Transverse colon (tissue), 4 donors: ENCODE measurements at regions not wholly inside any gene's neighbourhood (a gene's known extent, or its start where the extent isn't known, plus 50 kb on each side); places are given as distances from the start of the nearest gene placed in this dataset.

Source experiments
- CTCF ChIP-seq, 5 experiments: fragments of 200-600 bp in 3 of 5; fragments of 450-650 bp in 2 of 5; sonication (generic) in 3 of 5; IDR thresholded peaks; 1 replicate in 2 of 5; 2 replicates in 3 of 5; pipeline ENCODE4 v1.5.1; 2016 to 2017; ENCODE audit warnings: antibody characterized with exemption in 5 of 5, inconsistent platforms in 3 of 5, mild to moderate bottlenecking in 2 of 5, moderate library complexity in 1 of 5
- POLR2A ChIP-seq: fragments of 450-650 bp; IDR thresholded peaks from one replicate; pipeline ENCODE4 v1.6.1; 2016; ENCODE audit warnings: antibody characterized with exemption, mild to moderate bottlenecking, moderate library complexity
- POLR2AphosphoS5 ChIP-seq, 3 donors: sonication (generic); formaldehyde crosslinking; IDR thresholded peaks; one replicate each; pipeline ENCODE4 v1.6.1; 2016; ENCODE audit warnings: antibody characterized with exemption in 3 of 3

- TF ChIP-seq POLR2AphosphoS5 (IDR thresholded peaks at IDR 0.05) (no peak), CTCF (IDR thresholded peaks at IDR 0.05) (no peak), POLR2A (no peak)
Observed at GRCh38 chr5:173474881-173475287, 141.6 kb downstream of the BOD1 start.
